HepG2 (cell line): ENCODE measurements at regions not wholly inside any gene's neighbourhood (a gene's known extent, or its start where the extent isn't known, plus 50 kb on each side); places are given as distances from the start of the nearest gene placed in this dataset.

ENCODE experiments used
- PBX3 ChIP-seq: sonication (generic); formaldehyde crosslinking; IDR thresholded peaks from 2 replicates; pipeline ENCODE4 v1.8.1; 2023; ENCODE audit warnings: missing genetic modification reagents, inconsistent platforms, borderline replicate concordance
- POLR2A ChIP-seq, 2 experiments: IDR thresholded peaks; 2 replicates each; pipeline ENCODE4 v1.6.1; 2011; ENCODE audit warnings: low read depth in 2 of 2, low read length in 2 of 2, mild to moderate bottlenecking in 1 of 2, moderate library complexity in 1 of 2; ENCODE audit not compliant: insufficient read depth in 1 of 2
- PRDM15 ChIP-seq: sonication (generic); formaldehyde crosslinking; IDR thresholded peaks from 2 replicates; pipeline ENCODE4 v1.4.0; 2020; ENCODE audit warnings: missing genetic modification reagents
- TCF7L2 ChIP-seq: IDR thresholded peaks from 2 replicates; pipeline ENCODE4 v1.6.1; 2011; ENCODE audit warnings: mild to moderate bottlenecking, low read depth, low read length, moderate library complexity
- ZBTB26 ChIP-seq: IDR thresholded peaks from 2 replicates; pipeline ENCODE4 v1.6.1; 2016; ENCODE audit warnings: missing compliant biosample characterization, missing genetic modification reagents, borderline replicate concordance

GRCh38 chr11:25566298-25567200, 765.4 kb upstream of the ANO3 start:
- TF ChIP-seq TCF7L2 (no peak), PRDM15 (CRISPR knock-in tag) (no peak), POLR2A (IDR thresholded peaks at IDR 0.05; ENCODE audit: insufficient read depth in 1 of 2, low read depth in 2 of 2, low read length in 2 of 2) (no peak), ZBTB26 (CRISPR knock-in tag) (no peak), PBX3 (CRISPR knock-in tag) (no peak)
